ENCODE measurements at regions not wholly inside any gene's neighbourhood (a gene's known extent, or its start where the extent isn't known, plus 50 kb on each side); places are given as distances from the start of the nearest gene placed in this dataset.
"Not testable (repeated sequence)": the region's sequence is repeated elsewhere in the genome, so short reads cannot be mapped to it uniquely, and the experiment has no call there.

DNA sequence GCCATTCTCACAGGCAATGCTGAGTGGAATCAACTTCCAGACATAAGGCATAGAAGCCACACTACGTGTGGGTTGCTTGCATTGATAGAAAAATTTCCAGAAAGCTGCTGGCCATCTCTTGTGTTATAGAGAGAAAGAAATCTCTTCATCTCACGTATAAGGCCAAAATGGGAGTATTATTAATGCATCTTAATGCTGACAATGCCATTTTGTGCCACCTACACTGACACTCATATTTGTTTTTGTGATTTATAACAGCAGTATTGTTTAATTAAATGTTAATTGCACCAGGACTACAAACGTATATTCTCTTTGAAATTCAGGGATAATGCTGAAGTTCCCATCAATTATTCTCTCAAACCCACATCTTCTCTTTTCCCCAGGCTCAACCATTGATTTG is 56.1 kb upstream of the TMEM132D start:
- DNase-seq (ENCODE audit: low read depth), result no peak

DNA sequence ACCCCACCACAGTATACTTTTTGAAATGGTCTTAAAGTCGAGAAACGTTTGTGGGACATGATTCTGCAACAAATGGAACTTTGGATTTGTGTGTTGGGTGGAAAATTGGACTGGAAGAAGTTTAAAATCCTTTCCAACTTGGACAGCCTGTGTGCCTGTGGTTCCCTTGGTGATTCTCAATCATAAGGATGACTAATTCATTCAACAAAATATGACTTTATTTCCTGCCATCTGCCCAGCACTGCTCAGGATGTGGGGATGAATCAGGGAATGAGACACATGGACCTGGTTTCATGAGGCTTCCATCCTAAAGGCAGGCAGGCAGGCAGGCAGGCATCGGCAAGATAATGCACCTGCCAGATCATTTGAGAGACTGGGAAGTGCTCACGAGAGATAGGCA is 57.3 kb upstream of the TMEM132D start:
- DNase-seq (ENCODE audit: low read depth), result no peak

DNA sequence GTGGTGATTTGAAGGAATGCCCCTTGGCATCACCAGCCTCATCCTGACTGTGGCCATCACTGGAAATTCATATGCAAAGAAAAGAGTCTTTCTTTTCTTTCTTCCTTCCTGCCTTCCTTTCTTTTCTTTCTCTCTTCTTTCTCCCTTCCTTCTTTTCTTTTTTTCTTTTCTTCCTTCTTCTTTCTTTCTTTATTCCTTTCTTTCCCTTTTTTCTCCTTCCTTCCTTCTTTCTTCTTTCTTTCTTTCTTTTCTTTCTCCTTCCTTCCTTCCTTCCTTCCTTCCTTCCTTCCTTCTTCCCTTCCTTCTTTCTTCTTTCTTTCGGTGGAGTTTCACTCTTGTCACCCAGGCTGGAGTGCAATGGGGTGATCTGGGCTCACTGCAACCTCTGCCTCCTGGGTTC is 58.0 kb upstream of the TMEM132D start:
- no peak for DNase-seq (ENCODE audit: low read depth)

- no peak for DNase-seq (ENCODE audit: low read depth)
Measured at GRCh38 chr12:129964300-129964699, 60.5 kb upstream of the TMEM132D start.

DNA sequence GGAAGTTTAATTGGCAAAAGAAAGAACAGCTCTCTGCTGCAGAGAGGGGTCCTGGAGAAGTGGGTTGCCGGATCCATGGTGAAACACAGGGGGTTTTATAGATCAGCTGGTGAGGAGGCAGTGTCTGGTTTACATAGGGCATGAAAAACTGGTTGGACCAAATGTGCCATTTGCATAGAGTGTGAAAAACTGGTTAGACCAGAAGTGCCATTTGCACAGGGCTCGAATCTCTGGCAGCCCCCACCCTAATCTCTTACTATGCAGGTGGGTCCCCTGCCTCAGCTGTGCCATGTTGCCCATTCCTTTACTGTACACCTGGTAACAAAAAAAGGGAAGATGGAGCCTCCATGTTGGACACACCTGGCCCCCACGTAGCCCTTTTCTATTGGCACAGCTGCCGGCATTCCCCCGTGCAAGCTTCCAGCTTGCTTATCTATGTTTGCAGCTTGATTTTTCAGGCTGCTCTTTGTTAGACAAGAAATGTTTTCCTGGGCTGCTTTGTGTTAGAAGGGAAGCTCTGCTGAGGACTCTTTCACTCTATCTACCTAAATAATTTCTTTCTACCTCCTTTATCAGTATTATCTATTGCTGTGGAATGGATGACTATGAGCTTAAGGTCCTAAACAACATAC is 61.1 kb upstream of the TMEM132D start:
- no peak for DNase-seq (ENCODE audit: low read depth)

DNA sequence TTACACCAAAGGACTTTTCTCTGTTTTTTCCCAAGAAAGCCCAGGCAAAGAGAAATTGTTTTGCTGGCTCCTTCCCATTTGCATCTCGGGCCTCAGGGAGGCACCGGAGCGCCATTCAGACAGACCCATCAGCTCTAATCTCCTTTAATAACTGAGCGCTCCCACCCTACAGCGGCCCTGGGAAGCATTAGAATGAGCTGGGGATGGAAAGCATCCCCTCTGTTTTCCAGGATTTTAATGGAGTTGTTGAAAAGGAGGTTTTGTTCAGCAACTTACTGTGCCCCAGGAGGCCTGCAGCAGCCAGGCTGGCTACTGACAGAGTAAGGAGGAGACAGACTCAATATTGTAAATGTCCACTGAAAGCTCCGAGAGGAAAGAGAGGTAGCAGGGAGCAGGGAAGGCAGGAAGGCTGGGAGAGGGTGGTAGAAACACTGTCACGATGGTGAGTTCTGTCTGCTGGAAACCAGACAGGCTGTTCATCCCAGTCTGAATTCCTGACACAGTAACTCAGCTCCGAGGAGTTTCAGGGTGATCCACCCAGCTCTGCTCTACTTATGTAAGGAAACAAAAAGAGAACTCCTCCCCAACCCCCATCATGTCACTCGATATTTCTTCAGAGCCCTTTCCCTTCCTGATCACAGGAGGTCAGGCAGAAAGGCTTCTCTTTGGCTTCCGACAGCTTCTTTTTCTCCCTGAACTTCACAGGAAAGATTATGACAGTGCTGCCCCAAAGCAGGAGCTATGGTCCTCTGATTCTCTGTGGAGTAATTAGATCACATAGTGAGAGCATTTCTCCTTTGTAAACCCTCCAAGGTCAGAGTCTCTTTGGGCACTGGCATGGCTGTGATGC is 62.5 kb upstream of the TMEM132D start:
- DNase-seq (ENCODE audit: low read depth), result no peak

GRCh38 chr12:129971721-129972120 is 67.9 kb upstream of the TMEM132D start:
- DNase-seq (ENCODE audit: low read depth), result no peak

- no peak for DNase-seq (ENCODE audit: low read depth)
Measured at GRCh38 chr12:129973236-129973961, 69.6 kb upstream of the TMEM132D start.

- DNase-seq (ENCODE audit: low read depth), result no peak
Measured at GRCh38 chr12:129984106-129984505, 80.3 kb upstream of the TMEM132D start.

DNA sequence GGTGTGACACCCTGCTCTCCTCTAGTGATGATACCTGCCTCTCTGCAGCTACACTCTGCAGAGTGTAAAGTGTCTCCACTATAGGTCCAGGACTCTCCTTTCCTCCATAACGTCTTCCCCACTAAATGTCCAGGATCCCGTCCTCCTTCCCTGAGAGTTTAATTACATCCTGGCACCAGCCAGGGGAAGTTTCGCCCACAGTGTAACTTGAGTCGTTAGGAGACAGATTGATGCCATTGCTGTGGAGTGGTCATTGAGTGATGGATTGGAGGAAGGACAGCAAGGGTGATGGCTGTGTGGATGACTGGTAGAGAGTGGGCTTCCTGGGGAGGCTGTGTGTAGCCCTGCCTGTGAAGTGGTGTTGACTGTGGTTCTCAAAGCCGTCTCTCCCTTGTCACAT is 84.0 kb upstream of the TMEM132D start:
- no peak for DNase-seq (ENCODE audit: low read depth)

DNA sequence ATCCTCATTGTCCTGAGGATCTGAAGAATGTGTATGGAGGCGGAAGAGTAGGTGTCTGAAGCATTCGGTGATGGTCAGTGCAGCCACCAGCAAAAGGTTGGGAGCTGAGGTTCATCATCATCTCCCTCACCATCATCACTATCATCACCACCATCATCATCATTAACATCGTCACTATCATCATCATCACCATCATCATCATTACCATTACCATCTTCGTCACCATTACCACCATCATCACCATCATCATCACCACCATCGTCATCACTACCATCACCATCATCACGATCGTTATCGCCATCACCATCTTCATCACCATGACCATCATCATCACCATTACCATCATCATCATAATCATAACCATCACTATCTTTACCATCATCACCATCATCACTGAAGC is 90.8 kb upstream of the TMEM132D start:
- DNase-seq (ENCODE audit: low read depth), result no peak

GRCh38 chr12:129997239-129997638 is 93.4 kb upstream of the TMEM132D start:
- no peak for DNase-seq (ENCODE audit: low read depth)

GRCh38 chr12:130004310-130004877 is 100.6 kb upstream of the TMEM132D start:
- not testable (repeated sequence) for DNase-seq (ENCODE audit: low read depth)

DNA sequence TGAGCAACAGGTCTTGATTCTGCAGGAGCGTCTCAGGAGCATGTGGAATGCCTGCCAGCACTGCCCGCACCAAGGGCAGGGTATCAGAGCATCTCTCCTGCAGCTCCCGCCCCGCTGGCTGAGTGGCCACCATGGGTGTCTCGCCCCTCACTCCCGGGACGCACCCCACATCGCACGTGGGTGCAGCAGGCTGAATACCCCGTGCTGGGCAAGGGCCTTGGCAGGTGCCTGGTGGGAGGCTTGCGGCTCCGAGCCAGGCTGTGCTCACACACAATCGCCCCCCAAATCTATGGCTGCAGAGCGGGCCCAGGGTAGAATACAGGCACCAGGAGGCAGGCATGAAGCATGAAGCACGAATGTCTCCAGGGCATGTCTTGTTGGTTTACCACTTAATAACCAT is 103.9 kb upstream of the TMEM132D start:
- DNase-seq (ENCODE audit: low read depth), result no peak

DNA sequence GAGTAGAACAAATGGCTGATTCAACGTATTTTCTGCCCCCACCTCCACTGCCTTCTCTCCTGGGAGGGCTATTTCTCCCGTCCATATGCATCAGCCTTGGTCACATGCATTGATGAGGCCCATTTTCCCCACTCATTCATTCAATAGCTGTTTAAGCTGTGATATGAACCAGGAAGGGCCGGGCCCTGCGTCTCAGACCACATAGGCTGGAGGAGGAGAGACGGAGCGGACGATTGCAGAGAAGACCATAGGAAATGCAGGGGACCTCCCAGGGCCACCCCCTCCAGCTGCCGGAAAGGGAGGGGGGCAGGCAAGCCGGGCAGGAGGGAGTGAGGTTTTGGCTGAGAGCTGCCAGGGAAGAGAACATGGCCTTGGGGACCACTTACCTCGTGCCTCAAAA is 104.4 kb upstream of the TMEM132D start:
- DNase-seq (ENCODE audit: low read depth), result no peak

GRCh38 chr12:130009961-130010360 is 106.1 kb upstream of the TMEM132D start:
- no peak for DNase-seq (ENCODE audit: low read depth)

DNA sequence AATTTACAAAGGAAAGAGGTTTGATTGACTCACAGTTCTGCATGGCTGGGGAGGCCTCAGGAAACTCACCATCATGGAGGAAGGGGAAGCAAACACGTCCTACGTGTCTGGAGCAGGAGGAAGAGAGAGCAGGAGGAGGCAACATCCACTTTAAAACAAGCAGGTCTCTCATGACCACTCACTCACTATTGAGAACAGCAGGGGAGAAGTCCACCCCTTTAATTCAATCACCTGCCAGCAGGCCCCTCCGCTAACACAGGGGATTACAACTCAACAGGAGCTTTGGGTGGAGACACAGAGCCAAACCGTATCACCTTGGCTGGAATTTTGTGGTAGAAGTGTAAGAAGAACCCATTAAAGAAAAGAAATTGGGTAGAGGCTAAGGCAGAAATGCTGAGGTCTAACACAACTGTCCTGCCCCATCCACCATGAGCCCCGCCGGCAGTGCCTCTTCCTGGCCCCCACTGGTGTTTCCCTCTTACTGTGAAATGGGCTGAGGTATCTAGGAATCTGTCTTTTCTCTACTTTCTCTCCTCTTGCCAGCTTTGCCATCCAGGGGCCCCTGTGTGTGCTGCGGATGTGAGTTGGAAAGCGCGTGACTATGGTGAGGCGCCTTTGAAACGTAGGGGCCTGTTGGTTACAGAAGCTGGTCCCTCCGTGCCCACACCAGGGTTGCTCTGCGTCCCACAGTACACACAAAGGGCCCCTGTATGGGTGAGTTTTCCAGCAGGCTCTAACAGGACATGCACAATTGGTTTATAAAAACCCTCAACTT is 108.0 kb upstream of the TMEM132D start:
- DNase-seq (ENCODE audit: low read depth), result no peak

- DNase-seq (ENCODE audit: low read depth), result peak; percentile 9
Measured at GRCh38 chr12:130013771-130014484, 110.1 kb upstream of the TMEM132D start.

- DNase-seq (ENCODE audit: low read depth), result no peak
Measured at GRCh38 chr12:130014485-130014807, 110.6 kb upstream of the TMEM132D start.

- DNase-seq (ENCODE audit: low read depth), result no peak
Measured at GRCh38 chr12:130016194-130016593, 112.4 kb upstream of the TMEM132D start.

DNA sequence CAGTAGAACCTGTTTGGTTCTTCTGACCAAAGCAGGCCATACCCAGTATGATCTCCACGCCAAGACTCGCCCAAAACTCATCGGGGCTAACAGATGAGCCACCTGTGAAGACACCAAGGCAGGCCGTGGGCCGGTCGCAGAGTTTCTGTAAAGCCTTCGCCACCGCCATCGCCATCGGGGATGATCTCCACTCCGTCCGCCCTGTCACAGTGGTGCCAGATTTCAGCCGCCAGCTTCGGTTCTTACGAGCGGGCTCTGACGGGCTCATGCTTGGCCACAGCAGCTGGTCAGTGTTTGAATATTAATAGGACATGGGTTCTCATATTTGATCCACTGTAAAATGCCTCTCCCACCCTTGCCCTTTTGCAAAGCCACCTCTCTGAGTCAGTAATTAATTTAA is 113.2 kb upstream of the TMEM132D start:
- no peak for DNase-seq (ENCODE audit: low read depth)
